Glutamatergic neuron (in vitro differentiated cells): ENCODE measurements at regions not wholly inside any gene's neighbourhood (a gene's known extent, or its start where the extent isn't known, plus 50 kb on each side); places are given as distances from the start of the nearest gene placed in this dataset.
"Not testable (repeated sequence)": the region's sequence is repeated elsewhere in the genome, so short reads cannot be mapped to it uniquely, and the experiment has no call there.

ENCODE experiments used
- DNase-seq: peaks from one replicate; pipeline ENCODE4 v3.0.0; 2022
- H3K27ac Mint-ChIP-seq: one replicate; pipeline ENCODE4 v1.8.0; 2020; ENCODE audit warnings: mild to moderate bottlenecking, mixed read lengths, inconsistent platforms; ENCODE audit not compliant: unreplicated experiment
- H3K27me3 Mint-ChIP-seq: one replicate; pipeline ENCODE4 v1.8.0; 2020; ENCODE audit warnings: mild to moderate bottlenecking, moderate library complexity, mixed read lengths, inconsistent platforms; ENCODE audit not compliant: unreplicated experiment
- H3K36me3 Mint-ChIP-seq: one replicate; pipeline ENCODE4 v1.8.0; 2020; ENCODE audit warnings: mild to moderate bottlenecking, mixed read lengths, inconsistent platforms; ENCODE audit not compliant: unreplicated experiment
- H3K4me1 Mint-ChIP-seq: one replicate; pipeline ENCODE4 v1.8.0; 2020; ENCODE audit warnings: mild to moderate bottlenecking, low read depth, mixed read lengths, inconsistent platforms; ENCODE audit not compliant: unreplicated experiment
- H3K4me3 Mint-ChIP-seq: one replicate; pipeline ENCODE4 v1.8.0; 2020; ENCODE audit warnings: mild to moderate bottlenecking, mixed read lengths, inconsistent platforms; ENCODE audit not compliant: unreplicated experiment
- H3K9me3 Mint-ChIP-seq: one replicate; pipeline ENCODE4 v1.8.0; 2020; ENCODE audit warnings: mild to moderate bottlenecking, moderate library complexity, mixed read lengths, inconsistent platforms; ENCODE audit not compliant: unreplicated experiment
- TF ChIP-seq, protein P1 (sequence below): fragments of 200-600 bp; sonication (generic); IDR thresholded peaks from one replicate; pipeline ENCODE4 v1.5.0; 2021; ENCODE audit not compliant: partially characterized antibody, unreplicated experiment

DNA sequence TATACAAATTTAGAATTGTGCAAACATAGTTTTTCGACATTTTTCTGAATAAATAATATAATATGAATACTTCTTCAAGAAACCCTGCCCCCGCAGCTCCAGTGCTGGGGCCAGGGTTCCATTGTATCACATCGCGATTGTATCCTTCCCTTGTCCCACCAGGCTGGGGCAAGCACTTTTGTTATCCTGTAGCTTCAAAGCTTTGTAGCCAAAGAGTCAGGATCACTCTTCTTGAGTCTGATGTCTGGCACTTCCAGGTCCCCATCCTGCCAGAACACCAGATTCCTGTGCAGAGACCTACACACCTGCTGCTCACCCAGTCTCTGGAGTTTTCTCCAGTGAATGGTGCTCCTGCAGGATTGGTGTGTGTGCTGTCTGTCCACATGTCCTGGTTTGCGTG lies 186.9 kb downstream of the ASB1 start:
- H3K4me3 Mint-ChIP-seq = no peak overlapping the region
- no peaks in the 10 kb centered on the region for H3K4me1 Mint-ChIP-seq
- no peaks in the 10 kb centered on the region for H3K27me3 Mint-ChIP-seq
- TF ChIP-seq, protein P1, sequence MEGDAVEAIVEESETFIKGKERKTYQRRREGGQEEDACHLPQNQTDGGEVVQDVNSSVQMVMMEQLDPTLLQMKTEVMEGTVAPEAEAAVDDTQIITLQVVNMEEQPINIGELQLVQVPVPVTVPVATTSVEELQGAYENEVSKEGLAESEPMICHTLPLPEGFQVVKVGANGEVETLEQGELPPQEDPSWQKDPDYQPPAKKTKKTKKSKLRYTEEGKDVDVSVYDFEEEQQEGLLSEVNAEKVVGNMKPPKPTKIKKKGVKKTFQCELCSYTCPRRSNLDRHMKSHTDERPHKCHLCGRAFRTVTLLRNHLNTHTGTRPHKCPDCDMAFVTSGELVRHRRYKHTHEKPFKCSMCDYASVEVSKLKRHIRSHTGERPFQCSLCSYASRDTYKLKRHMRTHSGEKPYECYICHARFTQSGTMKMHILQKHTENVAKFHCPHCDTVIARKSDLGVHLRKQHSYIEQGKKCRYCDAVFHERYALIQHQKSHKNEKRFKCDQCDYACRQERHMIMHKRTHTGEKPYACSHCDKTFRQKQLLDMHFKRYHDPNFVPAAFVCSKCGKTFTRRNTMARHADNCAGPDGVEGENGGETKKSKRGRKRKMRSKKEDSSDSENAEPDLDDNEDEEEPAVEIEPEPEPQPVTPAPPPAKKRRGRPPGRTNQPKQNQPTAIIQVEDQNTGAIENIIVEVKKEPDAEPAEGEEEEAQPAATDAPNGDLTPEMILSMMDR = no peak
- H3K9me3 Mint-ChIP-seq = peaks cover 3% of the 10 kb centered on the region
- H3K36me3 Mint-ChIP-seq = peaks cover 7% of the 10 kb centered on the region
- H3K27ac Mint-ChIP-seq = no peak overlapping the region
- no peak for DNase-seq

DNA sequence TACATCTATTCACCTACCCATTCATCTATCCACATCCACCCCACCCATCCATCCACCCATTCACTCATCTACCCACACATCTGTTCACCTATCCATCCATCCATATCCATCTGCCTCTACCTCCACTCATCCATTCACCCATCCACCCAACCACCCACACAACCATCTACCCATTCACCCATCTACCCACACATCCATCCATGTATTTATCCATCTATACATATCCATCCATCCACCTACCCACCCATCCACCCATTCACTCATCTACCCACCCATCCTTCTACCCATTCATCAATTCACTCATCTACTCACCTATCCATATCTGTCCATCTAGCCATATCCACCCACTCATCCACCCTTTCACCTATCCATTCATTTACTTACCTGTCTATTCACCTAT lies 187.6 kb downstream of the ASB1 start:
- DNase-seq = no peak
- Mint-ChIP-seq H3K4me1 (no peaks in the 10 kb centered on the region), H3K9me3 (peaks cover 3% of the 10 kb centered on the region), H3K36me3 (peaks cover 7% of the 10 kb centered on the region), H3K27ac (no peak overlapping the region), H3K4me3 (no peak overlapping the region), H3K27me3 (no peaks in the 10 kb centered on the region)
- TF ChIP-seq, protein P1 = no peak

DNA sequence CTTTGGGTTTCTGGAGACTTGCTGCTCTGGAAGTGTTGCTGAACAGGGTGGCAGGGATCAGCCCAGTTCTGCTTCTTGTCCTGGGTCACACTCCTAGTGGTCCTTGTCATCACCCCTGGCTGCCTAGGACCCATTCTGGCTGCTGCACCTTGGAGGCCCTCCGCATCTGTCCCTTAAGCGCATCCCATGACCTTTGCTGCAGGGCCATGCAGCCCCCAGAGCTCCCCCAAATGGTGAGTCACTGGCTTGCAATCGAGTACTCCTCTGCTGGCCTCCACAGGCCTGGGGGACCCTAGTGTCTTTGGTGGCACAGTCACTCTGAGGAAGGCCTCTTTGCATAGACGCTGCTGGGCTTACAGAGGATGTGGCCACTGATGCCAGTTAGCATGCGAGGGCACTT lies 188.5 kb downstream of the ASB1 start:
- Mint-ChIP-seq H3K27ac (no peak overlapping the region), H3K4me1 (no peaks in the 10 kb centered on the region), H3K27me3 (no peaks in the 10 kb centered on the region), H3K9me3 (peaks cover 3% of the 10 kb centered on the region), H3K36me3 (peaks cover 7% of the 10 kb centered on the region), H3K4me3 (no peak overlapping the region)
- TF ChIP-seq, protein P1 = no peak
- DNase-seq = no peak

DNA sequence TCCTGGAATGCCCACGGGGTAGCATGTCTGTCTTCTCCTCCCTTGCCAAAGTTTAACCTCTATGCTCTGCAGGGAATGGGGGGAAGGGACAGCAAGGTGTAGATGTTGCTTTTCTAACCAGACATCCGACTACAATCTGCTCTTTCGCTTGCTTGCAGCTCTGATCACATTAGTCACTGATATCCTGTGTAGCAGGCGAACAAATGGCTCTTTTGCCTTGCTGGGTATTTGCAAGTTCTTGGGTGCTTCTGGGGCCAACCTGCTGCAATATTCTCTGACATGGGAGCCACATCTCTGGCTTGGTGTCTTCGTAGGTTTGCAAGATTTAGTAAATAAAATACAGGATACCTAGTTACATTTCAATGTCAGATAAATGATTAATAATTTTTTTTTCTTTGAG lies 190.0 kb downstream of the ASB1 start:
- peaks cover 3% of the 10 kb centered on the region for H3K36me3 Mint-ChIP-seq
- DNase-seq = no peak
- no peak overlapping the region for H3K4me3 Mint-ChIP-seq
- TF ChIP-seq, protein P1 = no peak
- H3K27me3 Mint-ChIP-seq = no peaks in the 10 kb centered on the region
- H3K27ac Mint-ChIP-seq = no peak overlapping the region
- H3K9me3 Mint-ChIP-seq = no peaks in the 10 kb centered on the region
- H3K4me1 Mint-ChIP-seq = no peaks in the 10 kb centered on the region

DNA sequence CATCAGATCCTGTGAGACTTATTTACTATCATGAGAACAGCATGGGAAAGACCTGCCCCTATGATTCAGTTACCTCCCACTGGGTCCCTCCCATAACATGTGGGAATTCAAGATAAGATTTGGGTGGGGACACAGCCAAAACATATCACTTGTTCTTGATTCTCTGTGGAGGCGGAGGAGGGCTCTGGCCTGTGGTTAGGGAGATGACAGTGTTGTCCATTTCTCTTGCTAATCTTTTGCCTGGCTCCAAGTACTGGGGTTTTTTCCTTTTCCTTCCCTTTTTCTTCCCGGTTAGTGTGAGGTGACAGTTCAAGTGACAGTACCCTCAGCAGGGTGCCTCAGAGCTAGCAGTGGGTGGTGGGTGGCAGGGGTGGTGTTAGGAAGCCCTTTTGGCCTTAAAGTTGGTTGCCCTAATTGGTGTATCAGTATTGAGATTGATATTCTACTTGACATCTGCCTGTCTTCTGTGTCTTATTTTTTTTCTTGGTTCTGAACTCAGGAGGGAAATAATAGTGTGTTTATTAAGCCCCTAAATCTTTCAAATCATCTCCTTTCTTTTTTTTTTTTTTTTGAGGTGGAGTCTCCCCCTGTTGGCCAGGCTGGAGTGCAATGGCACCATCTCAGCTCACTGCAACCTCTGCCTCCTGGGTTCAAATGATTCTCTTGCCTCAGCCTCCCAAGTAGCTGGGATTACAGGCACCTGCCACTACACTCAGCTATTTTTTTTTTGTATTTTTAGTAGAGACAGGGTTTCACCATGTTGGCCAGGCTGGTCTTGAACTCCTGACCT lies 192.0 kb downstream of the ASB1 start:
- H3K4me3 Mint-ChIP-seq, H3K27me3 Mint-ChIP-seq, H3K27ac Mint-ChIP-seq, DNase-seq, H3K36me3 Mint-ChIP-seq, H3K9me3 Mint-ChIP-seq, H3K4me1 Mint-ChIP-seq: not testable (repeated sequence)
